Loucy (cell line): ENCODE measurements at regions not wholly inside any gene's neighbourhood (a gene's known extent, or its start where the extent isn't known, plus 50 kb on each side); places are given as distances from the start of the nearest gene placed in this dataset.

Experiments used
- H2AFZ ChIP-seq: fragments of 200-600 bp; sonication (generic); 2 replicates; pipeline ENCODE4 v1.6.0; 2016; ENCODE audit warnings: antibody characterized with exemption, mild to moderate bottlenecking, low read length, moderate library complexity
- H3F3A ChIP-seq: fragments of 200-600 bp; 2 replicates; pipeline ENCODE4 v1.6.0; 2016; ENCODE audit warnings: antibody characterized with exemption, low read depth, mild to moderate bottlenecking
- H3K27me3 ChIP-seq: fragments of 200-600 bp; sonication (generic); 2 replicates; pipeline ENCODE4 v1.6.1; 2014; ENCODE audit warnings: low read length, mild to moderate bottlenecking; ENCODE audit not compliant: insufficient read depth, poor library complexity, severe bottlenecking
- H3K36me3 ChIP-seq: fragments of 200-600 bp; sonication (generic); 2 replicates; pipeline ENCODE4 v1.6.1; 2016; ENCODE audit warnings: low read length; ENCODE audit not compliant: insufficient read depth
- H3K4me1 ChIP-seq: fragments of 200-600 bp; sonication (generic); 2 replicates; pipeline ENCODE4 v1.5.1; 2014; ENCODE audit warnings: low read length, mild to moderate bottlenecking; ENCODE audit not compliant: insufficient read depth, poor library complexity, severe bottlenecking
- H3K4me2 ChIP-seq: fragments of 200-600 bp; sonication (generic); 2 replicates; pipeline ENCODE4 v1.6.0; 2014; ENCODE audit warnings: antibody characterized with exemption, low read length, low read depth, mild to moderate bottlenecking; ENCODE audit not compliant: poor library complexity, severe bottlenecking
- H3K4me3 ChIP-seq: fragments of 200-600 bp; sonication (generic); 2 replicates; pipeline ENCODE4 v1.5.1; 2014; ENCODE audit warnings: low read length, mild to moderate bottlenecking, mixed read lengths; ENCODE audit not compliant: poor library complexity, severe bottlenecking
- H3K79me2 ChIP-seq: fragments of 200-600 bp; sonication (generic); 2 replicates; pipeline ENCODE4 v1.6.1; 2014; ENCODE audit warnings: low read length; ENCODE audit not compliant: insufficient read depth
- H3K9ac ChIP-seq: fragments of 200-600 bp; sonication (generic); 2 replicates; pipeline ENCODE4 v1.6.0; 2014; ENCODE audit warnings: mild to moderate bottlenecking, low read depth, low read length, moderate library complexity; ENCODE audit not compliant: poor library complexity, severe bottlenecking
- H3K9me2 ChIP-seq: fragments of 200-600 bp; sonication (generic); replicated peaks from 2 replicates; pipeline ENCODE4 v1.6.1; 2016; ENCODE audit warnings: low read depth, low read length, mixed read lengths
- H3K9me3 ChIP-seq: fragments of 200-600 bp; sonication (generic); 2 replicates; pipeline ENCODE4 v1.6.1; 2014; ENCODE audit warnings: mild to moderate bottlenecking, antibody characterized with exemption, low read length, low read depth; ENCODE audit not compliant: insufficient read depth
- H4K20me1 ChIP-seq: fragments of 200-600 bp; sonication (generic); 2 replicates; pipeline ENCODE4 v1.6.0; 2014; ENCODE audit warnings: antibody characterized with exemption, low read length, mild to moderate bottlenecking; ENCODE audit not compliant: insufficient read depth, poor library complexity, severe bottlenecking
- CTCF ChIP-seq: fragments of 200-600 bp; sonication (generic); conservative IDR thresholded peaks from 2 replicates; pipeline ENCODE4 v1.5.1; 2014; ENCODE audit warnings: mild to moderate bottlenecking, antibody characterized with exemption, low read length
- EZH2phosphoT487 ChIP-seq: fragments of 200-600 bp; IDR thresholded peaks from 2 replicates; pipeline ENCODE4 v1.6.1; 2018; ENCODE audit warnings: antibody characterized with exemption, mild to moderate bottlenecking, moderate library complexity, borderline replicate concordance

DNA sequence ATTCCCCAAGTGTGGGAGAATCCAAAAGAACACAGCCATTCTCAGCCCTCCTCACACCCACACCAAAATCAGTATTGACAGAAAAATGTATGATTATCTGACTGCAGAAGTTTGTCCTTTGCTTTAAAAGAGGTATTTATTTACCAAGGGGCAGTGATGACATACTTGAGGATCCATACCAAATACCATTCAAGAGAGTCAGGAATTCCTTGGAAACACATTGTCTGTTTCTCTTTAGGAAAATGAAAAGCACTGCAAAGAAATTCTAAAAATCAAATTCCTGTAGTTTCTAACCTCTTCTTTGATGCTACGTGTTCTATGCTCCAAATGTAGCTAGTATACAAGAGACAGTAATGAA is 509.6 kb upstream of the CXADR start:
- Histone ChIP-seq H2AFZ (no peak overlapping the region), H4K20me1 (no peaks in the 10 kb centered on the region), H3K36me3 (no peaks in the 10 kb centered on the region), H3K27me3 (no peaks in the 10 kb centered on the region), H3K4me2 (peak overlapping the region; percentile 9), H3K4me1 (no peaks in the 10 kb centered on the region), H3K79me2 (no peaks in the 10 kb centered on the region), H3K9me2 (no peaks in the 10 kb centered on the region), H3K9me3 (no peaks in the 10 kb centered on the region; the same call in 1 of the 2 replicates), H3F3A (no peaks in the 10 kb centered on the region), H3K9ac (no peak overlapping the region), H3K4me3 (no peak overlapping the region)
- TF ChIP-seq EZH2phosphoT487 (no peak), CTCF (no peak)

DNA sequence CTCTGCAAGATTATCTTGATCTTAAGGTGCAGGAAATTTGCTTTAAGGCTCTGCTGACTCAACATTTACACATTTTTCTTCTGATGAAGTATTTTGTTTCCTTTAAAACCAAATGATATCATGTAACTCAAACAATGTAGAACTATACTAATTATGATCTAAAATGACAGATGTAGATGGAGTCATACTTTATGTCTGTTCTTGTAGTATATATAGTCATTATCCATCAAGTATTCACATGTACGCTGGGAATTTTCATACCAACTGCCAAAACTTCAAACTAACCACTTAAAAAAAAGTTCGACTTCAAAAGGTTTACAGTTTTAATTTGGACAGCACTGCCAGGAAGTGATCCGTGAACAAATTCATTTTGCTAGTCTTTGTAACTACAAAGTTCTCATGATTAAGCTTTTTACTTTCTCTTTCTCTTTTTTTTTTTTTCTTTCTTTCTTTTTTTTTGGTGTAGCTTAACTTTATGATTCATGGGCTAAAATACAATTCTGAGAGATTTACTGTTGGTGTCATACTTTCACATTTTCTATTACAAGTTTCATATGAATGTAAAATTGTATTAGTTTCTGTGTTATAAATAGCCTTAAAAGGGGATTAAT is 509.0 kb upstream of the CXADR start:
- TF ChIP-seq EZH2phosphoT487 (no peak), CTCF (no peak)
- Histone ChIP-seq H3K4me3 (no peak overlapping the region), H3K9me3 (peaks cover under 1% of the 10 kb centered on the region; the same call in 1 of the 2 replicates), H3K79me2 (no peaks in the 10 kb centered on the region), H3F3A (no peaks in the 10 kb centered on the region), H3K27me3 (no peaks in the 10 kb centered on the region), H3K4me1 (no peaks in the 10 kb centered on the region), H3K9me2 (no peaks in the 10 kb centered on the region), H4K20me1 (no peaks in the 10 kb centered on the region), H3K9ac (no peak overlapping the region), H2AFZ (no peak overlapping the region), H3K36me3 (no peaks in the 10 kb centered on the region), H3K4me2 (peak overlapping the region; percentile 9)

DNA sequence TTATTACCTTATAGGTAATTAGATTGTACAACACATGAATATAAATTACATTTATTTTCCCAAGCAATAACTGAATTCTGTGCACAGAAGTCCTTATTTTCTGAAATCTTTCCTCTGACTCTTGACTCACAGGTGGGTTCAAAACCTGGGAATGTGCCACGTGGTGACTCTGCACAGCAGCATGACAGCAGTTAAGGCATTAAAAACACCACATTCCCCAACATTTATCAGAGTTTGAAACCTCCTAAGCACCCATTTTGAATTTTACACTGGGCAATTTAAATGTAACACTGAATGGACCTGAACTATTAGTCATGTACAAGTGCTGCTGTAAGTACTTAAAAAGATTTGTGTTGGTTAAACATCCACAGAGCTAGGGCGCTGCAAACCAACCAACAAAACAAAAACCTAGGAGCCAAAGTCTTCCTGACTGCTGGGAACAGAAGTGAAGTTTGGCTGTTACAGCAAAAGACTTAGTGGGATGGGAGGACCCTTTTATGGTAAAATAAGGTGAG is 480.6 kb upstream of the CXADR start:
- Histone ChIP-seq H3K4me3 (no peak overlapping the region), H3K4me2 (no peak overlapping the region), H3K27me3 (no peaks in the 10 kb centered on the region), H3K79me2 (no peaks in the 10 kb centered on the region), H3K9me2 (no peaks in the 10 kb centered on the region), H2AFZ (no peak overlapping the region), H3K9ac (no peak overlapping the region), H3K9me3 (no peaks in the 10 kb centered on the region; the same call in 1 of the 2 replicates), H3F3A (no peaks in the 10 kb centered on the region), H3K4me1 (no peaks in the 10 kb centered on the region), H3K36me3 (no peaks in the 10 kb centered on the region), H4K20me1 (no peaks in the 10 kb centered on the region)
- TF ChIP-seq CTCF, result no peak
- TF ChIP-seq EZH2phosphoT487, result no peak
